DOHH2 (cell line): ENCODE measurements at regions not wholly inside any gene's neighbourhood (a gene's known extent, or its start where the extent isn't known, plus 50 kb on each side); places are given as distances from the start of the nearest gene placed in this dataset.

Source experiments
- EZH2phosphoT487 ChIP-seq: fragments of 200-600 bp; sonication (generic); IDR thresholded peaks from 2 replicates; pipeline ENCODE4 v1.6.1; 2017; ENCODE audit warnings: borderline replicate concordance, mild to moderate bottlenecking, antibody characterized with exemption, low read length, moderate library complexity, mixed read lengths
- TF ChIP-seq, protein P1 (sequence below): fragments of 200-600 bp; sonication (generic); IDR thresholded peaks from one replicate; pipeline ENCODE4 v1.5.1; 2014; ENCODE audit warnings: antibody characterized with exemption, mild to moderate bottlenecking, low read depth, low read length; ENCODE audit not compliant: poor library complexity, severe bottlenecking

DNA sequence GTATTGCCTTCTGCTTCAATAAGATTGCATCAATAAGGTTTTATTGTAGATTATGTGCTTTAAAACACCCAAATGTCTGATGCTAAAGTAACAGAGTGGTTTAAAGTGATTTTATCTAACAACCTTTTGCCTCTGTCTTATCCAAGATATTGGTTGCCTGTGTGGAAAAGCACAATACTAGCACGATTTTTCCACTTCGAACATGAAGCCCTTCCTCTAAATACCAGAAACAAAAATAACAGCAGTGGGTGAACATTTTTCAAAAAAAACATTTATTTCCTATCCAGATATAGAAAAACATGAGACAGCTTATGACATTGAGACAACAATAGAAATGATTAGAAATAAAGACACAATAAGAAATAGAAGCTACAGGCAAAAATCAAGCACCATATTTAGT, 59.5 kb upstream of the MDFIC start:
- TF ChIP-seq, protein P1, sequence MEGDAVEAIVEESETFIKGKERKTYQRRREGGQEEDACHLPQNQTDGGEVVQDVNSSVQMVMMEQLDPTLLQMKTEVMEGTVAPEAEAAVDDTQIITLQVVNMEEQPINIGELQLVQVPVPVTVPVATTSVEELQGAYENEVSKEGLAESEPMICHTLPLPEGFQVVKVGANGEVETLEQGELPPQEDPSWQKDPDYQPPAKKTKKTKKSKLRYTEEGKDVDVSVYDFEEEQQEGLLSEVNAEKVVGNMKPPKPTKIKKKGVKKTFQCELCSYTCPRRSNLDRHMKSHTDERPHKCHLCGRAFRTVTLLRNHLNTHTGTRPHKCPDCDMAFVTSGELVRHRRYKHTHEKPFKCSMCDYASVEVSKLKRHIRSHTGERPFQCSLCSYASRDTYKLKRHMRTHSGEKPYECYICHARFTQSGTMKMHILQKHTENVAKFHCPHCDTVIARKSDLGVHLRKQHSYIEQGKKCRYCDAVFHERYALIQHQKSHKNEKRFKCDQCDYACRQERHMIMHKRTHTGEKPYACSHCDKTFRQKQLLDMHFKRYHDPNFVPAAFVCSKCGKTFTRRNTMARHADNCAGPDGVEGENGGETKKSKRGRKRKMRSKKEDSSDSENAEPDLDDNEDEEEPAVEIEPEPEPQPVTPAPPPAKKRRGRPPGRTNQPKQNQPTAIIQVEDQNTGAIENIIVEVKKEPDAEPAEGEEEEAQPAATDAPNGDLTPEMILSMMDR = no peak
- TF ChIP-seq EZH2phosphoT487 = no peak
